ENCODE measurements at regions not wholly inside any gene's neighbourhood (a gene's known extent, or its start where the extent isn't known, plus 50 kb on each side); places are given as distances from the start of the nearest gene placed in this dataset.

- no peaks in the 10 kb centered on the region for H3K27me3 ChIP-seq (ENCODE audit: control insufficient read depth, insufficient read depth, low read length)
- no peak overlapping the region for H3K23ac ChIP-seq (ENCODE audit: low read depth, low read length)
- H3K4ac ChIP-seq (ENCODE audit: low read depth, low read length): no peak overlapping the region
- H3K18ac ChIP-seq (ENCODE audit: low read depth, low read length): no peak overlapping the region
- H3K36me3 ChIP-seq (ENCODE audit: control insufficient read depth, insufficient read depth, low read length): no peaks in the 10 kb centered on the region
- H4K5ac ChIP-seq (ENCODE audit: low read depth, low read length): no peak overlapping the region
- no CpG with 5 or more reads among the region's 3 CpGs for WGBS, 2 experiments (ENCODE audit: extremely low coverage in 2 of 2, insufficient read length in 1 of 2)
- H3K56ac ChIP-seq (ENCODE audit: extremely low read depth, insufficient read depth, low read length): no peak overlapping the region
- ATAC-seq (ENCODE audit: low read depth): no peak
- POLR2A ChIA-PET (ENCODE audit: unreplicated experiment): no interaction called here
- no peaks in the 10 kb centered on the region for H3K9me3 ChIP-seq (ENCODE audit: control insufficient read depth, insufficient read depth, low read length)
- no peak overlapping the region for H2BK15ac ChIP-seq (ENCODE audit: low read depth, low read length)
- no peak overlapping the region for H3K4me2 ChIP-seq (ENCODE audit: low read depth, low read length)
- H3K4me3 ChIP-seq (ENCODE audit: insufficient read depth, low read depth, low read length): no peak overlapping the region
- intact Hi-C loops (cut with micrococcal nuclease) (no loop called here), dilution Hi-C loops (cut with HindIII; ENCODE audit: low sequenced_read_pairs, unreplicated experiment) (no loop called here), in situ Hi-C loops (cut with MboI; ENCODE audit: low sequenced_read_pairs) (no loop called here)
- no peak overlapping the region for H2AK5ac ChIP-seq (ENCODE audit: low read depth, low read length)
- no peak overlapping the region for H3K9ac ChIP-seq (ENCODE audit: low read depth, low read length)
- H3K79me1 ChIP-seq (ENCODE audit: low read depth in 1 of 2, low read length in 2 of 2): no peaks in the 10 kb centered on the region
- no peak overlapping the region for H4K91ac ChIP-seq (ENCODE audit: insufficient read depth, low read depth, low read length)
- H2BK5ac ChIP-seq (ENCODE audit: low read depth, low read length, poor library complexity, severe bottlenecking): no peak overlapping the region
- no peak overlapping the region for H2BK20ac ChIP-seq (ENCODE audit: low read depth, low read length)
- H4K20me1 ChIP-seq (ENCODE audit: insufficient read depth, low read length): no peaks in the 10 kb centered on the region
- H3K9me1 ChIP-seq (ENCODE audit: insufficient read depth, low read length): no peaks in the 10 kb centered on the region
- no peak overlapping the region for H2BK120ac ChIP-seq (ENCODE audit: low read depth, low read length)
- no TSS peak for BruUV-seq (replicated peaks)
- TF ChIP-seq MXI1 (IDR thresholded peaks at IDR 0.05; ENCODE audit: borderline replicate concordance, low read depth, low read length): no peak
- TF ChIP-seq CHD1 (IDR thresholded peaks at IDR 0.05; ENCODE audit: low read depth, low read length): no peak
- TF ChIP-seq RAD21 (IDR thresholded peaks at IDR 0.05; ENCODE audit: low read length): no peak
- TF ChIP-seq, protein P1, sequence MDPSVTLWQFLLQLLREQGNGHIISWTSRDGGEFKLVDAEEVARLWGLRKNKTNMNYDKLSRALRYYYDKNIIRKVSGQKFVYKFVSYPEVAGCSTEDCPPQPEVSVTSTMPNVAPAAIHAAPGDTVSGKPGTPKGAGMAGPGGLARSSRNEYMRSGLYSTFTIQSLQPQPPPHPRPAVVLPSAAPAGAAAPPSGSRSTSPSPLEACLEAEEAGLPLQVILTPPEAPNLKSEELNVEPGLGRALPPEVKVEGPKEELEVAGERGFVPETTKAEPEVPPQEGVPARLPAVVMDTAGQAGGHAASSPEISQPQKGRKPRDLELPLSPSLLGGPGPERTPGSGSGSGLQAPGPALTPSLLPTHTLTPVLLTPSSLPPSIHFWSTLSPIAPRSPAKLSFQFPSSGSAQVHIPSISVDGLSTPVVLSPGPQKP (IDR thresholded peaks at IDR 0.05; ENCODE audit: borderline replicate concordance, low read depth, low read length): no peak
- TF ChIP-seq SMC3 (IDR thresholded peaks at IDR 0.05; ENCODE audit: low read depth, low read length): no peak
- H2AFZ ChIP-seq (replicated peaks; ENCODE audit: low read length, poor library complexity): no peak overlapping the region
- H2AK9ac ChIP-seq (replicated peaks; ENCODE audit: low read depth, low read length, poor library complexity): no peak overlapping the region
- no peak overlapping the region for H3K14ac ChIP-seq (replicated peaks; ENCODE audit: low read depth, low read length)
- no peaks in the 10 kb centered on the region for H3K4me1 ChIP-seq (ENCODE audit: control insufficient read depth, insufficient read depth, low read length)
- no peak overlapping the region for H3K27ac ChIP-seq (ENCODE audit: insufficient read depth, low read length)
- CTCF ChIA-PET: no interaction called here
- H4K8ac ChIP-seq (ENCODE audit: low read depth in 2 of 2, low read length in 2 of 2): no peak overlapping the region
- no peak for DNase-seq
These were observed 1600.9 kb upstream of the C9orf72 start for GRCh38 chr9:29174136-29174535.
